GM23248 (cell line): ENCODE measurements at regions not wholly inside any gene's neighbourhood (a gene's known extent, or its start where the extent isn't known, plus 50 kb on each side); places are given as distances from the start of the nearest gene placed in this dataset.

ENCODE experiments used
- DNase-seq: peaks from one replicate; pipeline ENCODE4 v3.0.0-alpha.2; 2015
- H2AFZ ChIP-seq: fragments of 200-600 bp; sonication (generic); 2 replicates; pipeline ENCODE4 v1.6.1; 2016; ENCODE audit warnings: antibody characterized with exemption
- H3F3A ChIP-seq: fragments of 200-600 bp; sonication (generic); 2 replicates; pipeline ENCODE4 v1.6.1; 2016; ENCODE audit warnings: mild to moderate bottlenecking, antibody characterized with exemption, mixed run types; ENCODE audit not compliant: insufficient read depth
- H3K27ac ChIP-seq: fragments of 200-600 bp; sonication (generic); 2 replicates; pipeline ENCODE4 v1.5.1; 2016; ENCODE audit warnings: mild to moderate bottlenecking
- H3K27me3 ChIP-seq: fragments of 200-600 bp; sonication (generic); replicated peaks from 2 replicates; pipeline ENCODE4 v1.6.1; 2016; ENCODE audit warnings: mild to moderate bottlenecking; ENCODE audit not compliant: insufficient read depth
- H3K36me3 ChIP-seq: fragments of 200-600 bp; sonication (generic); 2 replicates; pipeline ENCODE4 v1.6.1; 2016; ENCODE audit warnings: low read depth, mild to moderate bottlenecking
- H3K4me1 ChIP-seq: fragments of 200-600 bp; sonication (generic); 2 replicates; pipeline ENCODE4 v1.6.1; 2016; ENCODE audit warnings: mild to moderate bottlenecking; ENCODE audit not compliant: insufficient read depth
- H3K4me2 ChIP-seq: fragments of 200-600 bp; sonication (generic); one replicate; pipeline ENCODE4 v1.6.1; 2016; ENCODE audit warnings: mild to moderate bottlenecking; ENCODE audit not compliant: unreplicated experiment
- H3K4me3 ChIP-seq: fragments of 200-600 bp; sonication (generic); 2 replicates; pipeline ENCODE4 v1.5.1; 2016; ENCODE audit warnings: mild to moderate bottlenecking
- H3K79me2 ChIP-seq: fragments of 200-600 bp; sonication (generic); 2 replicates; pipeline ENCODE4 v1.6.1; 2016; ENCODE audit warnings: mild to moderate bottlenecking; ENCODE audit not compliant: insufficient read depth
- H3K9ac ChIP-seq: fragments of 200-600 bp; sonication (generic); 2 replicates; pipeline ENCODE4 v1.6.1; 2016; ENCODE audit warnings: mild to moderate bottlenecking
- H3K9me2 ChIP-seq: fragments of 200-600 bp; sonication (generic); 2 replicates; pipeline ENCODE4 v1.6.1; 2016; ENCODE audit warnings: mixed run types, mild to moderate bottlenecking, moderate library complexity; ENCODE audit not compliant: insufficient read depth
- H3K9me3 ChIP-seq: fragments of 200-600 bp; sonication (generic); one replicate; pipeline ENCODE4 v1.6.1; 2017; ENCODE audit warnings: low read depth
- H4K20me1 ChIP-seq: fragments of 200-600 bp; sonication (generic); 2 replicates; pipeline ENCODE4 v1.6.0; 2016; ENCODE audit not compliant: insufficient read depth
- EZH2 ChIP-seq: fragments of 200-600 bp; sonication (generic); IDR thresholded peaks from 2 replicates; pipeline ENCODE4 v1.6.1; 2018; ENCODE audit warnings: antibody characterized with exemption, mild to moderate bottlenecking; ENCODE audit not compliant: insufficient read depth, poor library complexity, severe bottlenecking
- EZH2phosphoT487 ChIP-seq: fragments of 200-600 bp; sonication (generic); IDR thresholded peaks from 2 replicates; pipeline ENCODE4 v1.6.1; 2018; ENCODE audit warnings: antibody characterized with exemption, moderate library complexity, mild to moderate bottlenecking, low read depth; ENCODE audit not compliant: insufficient read depth
- WGBS, 2 experiments: methylation state at CpG; one replicate each; pipeline ENCODE4 v1.1.6; 2015 to 2017; ENCODE audit warnings: low lambda C conversion rate in 2 of 2, low coverage in 1 of 2; ENCODE audit errors: missing lambda C conversion rate in 2 of 2; 5-methylcytosine and 5-hydroxymethylcytosine counted together
- in situ Hi-C: fragments of 300-500 bp; cut with MboI; formaldehyde crosslinking; loops from 2 replicates; pipeline ENCODE4 v1.15.0; 2020

- Histone ChIP-seq H3K27me3 (no peaks in the 10 kb centered on the region), H3K4me2 (no peak overlapping the region), H3K4me1 (no peaks in the 10 kb centered on the region), H3K9me3 (no peaks in the 10 kb centered on the region), H3K4me3 (no peak overlapping the region), H4K20me1 (no peaks in the 10 kb centered on the region), H3K9ac (no peak overlapping the region), H3K9me2 (no peaks in the 10 kb centered on the region), H3K36me3 (no peaks in the 10 kb centered on the region), H2AFZ (no peak overlapping the region), H3F3A (no peaks in the 10 kb centered on the region), H3K27ac (no peak overlapping the region), H3K79me2 (no peaks in the 10 kb centered on the region)
- DNase-seq: no peak
- in situ Hi-C loops: no loop called here
- TF ChIP-seq EZH2phosphoT487 (no peak), EZH2 (no peak)
Observed at GRCh38 chr1:239049571-239049970, 336.8 kb upstream of the CHRM3 start.

- Histone ChIP-seq H3K4me2 (no peak overlapping the region), H3K36me3 (no peaks in the 10 kb centered on the region), H3K4me3 (no peak overlapping the region), H3K9me3 (no peaks in the 10 kb centered on the region), H3K27me3 (no peaks in the 10 kb centered on the region), H3K9ac (no peak overlapping the region), H3K4me1 (no peaks in the 10 kb centered on the region), H3K9me2 (no peaks in the 10 kb centered on the region), H3F3A (no peaks in the 10 kb centered on the region), H4K20me1 (no peaks in the 10 kb centered on the region), H2AFZ (no peak overlapping the region), H3K27ac (no peak overlapping the region), H3K79me2 (no peaks in the 10 kb centered on the region)
- 7 to 12% methylated on average over 3 of the region's 3 CpGs for WGBS, 2 experiments
- DNase-seq: no peak
- TF ChIP-seq EZH2phosphoT487 (no peak), EZH2 (no peak)
- in situ Hi-C loops: no loop called here
Observed at GRCh38 chr1:239044829-239045228, 341.5 kb upstream of the CHRM3 start.

GRCh38 chr1:239040523-239040922, 345.8 kb upstream of the CHRM3 start:
- DNase-seq: no peak
- H3F3A ChIP-seq: no peaks in the 10 kb centered on the region
- no peak overlapping the region for H3K4me3 ChIP-seq
- H3K27me3 ChIP-seq: no peaks in the 10 kb centered on the region
- H3K9me2 ChIP-seq: no peaks in the 10 kb centered on the region
- H2AFZ ChIP-seq: no peak overlapping the region
- TF ChIP-seq EZH2phosphoT487: no peak
- no peak for TF ChIP-seq EZH2
- 12 to 21% methylated on average over 2 of the region's 2 CpGs for WGBS, 2 experiments
- no peaks in the 10 kb centered on the region for H4K20me1 ChIP-seq
- in situ Hi-C loops: no loop called here
- H3K79me2 ChIP-seq: no peaks in the 10 kb centered on the region
- no peaks in the 10 kb centered on the region for H3K9me3 ChIP-seq
- H3K4me2 ChIP-seq: no peak overlapping the region
- H3K9ac ChIP-seq: no peak overlapping the region
- no peaks in the 10 kb centered on the region for H3K36me3 ChIP-seq
- H3K27ac ChIP-seq: no peak overlapping the region
- H3K4me1 ChIP-seq: no peaks in the 10 kb centered on the region

GRCh38 chr1:239031310-239031709, 355.1 kb upstream of the CHRM3 start:
- H3F3A ChIP-seq: no peaks in the 10 kb centered on the region
- no peak overlapping the region for H3K4me3 ChIP-seq
- no peaks in the 10 kb centered on the region for H3K36me3 ChIP-seq
- no peaks in the 10 kb centered on the region for H3K9me3 ChIP-seq
- DNase-seq: no peak
- no peaks in the 10 kb centered on the region for H3K27me3 ChIP-seq
- H3K4me1 ChIP-seq: no peaks in the 10 kb centered on the region
- no peaks in the 10 kb centered on the region for H4K20me1 ChIP-seq
- no peaks in the 10 kb centered on the region for H3K79me2 ChIP-seq
- H3K9me2 ChIP-seq: no peaks in the 10 kb centered on the region
- TF ChIP-seq EZH2: no peak
- no peak for TF ChIP-seq EZH2phosphoT487
- H2AFZ ChIP-seq: no peak overlapping the region
- in situ Hi-C loops: no loop called here
- no peak overlapping the region for H3K9ac ChIP-seq
- no peak overlapping the region for H3K27ac ChIP-seq
- 23 to 24% methylated on average over 5 of the region's 5 CpGs for WGBS, 2 experiments
- no peak overlapping the region for H3K4me2 ChIP-seq

- H3K4me3 ChIP-seq: no peak overlapping the region
- in situ Hi-C loops: no loop called here
- no peaks in the 10 kb centered on the region for H3K27me3 ChIP-seq
- H3K36me3 ChIP-seq: no peaks in the 10 kb centered on the region
- H3K4me2 ChIP-seq: no peak overlapping the region
- WGBS, 2 experiments: 33 to 41% methylated on average over 7 of the region's 7 CpGs
- no peak for TF ChIP-seq EZH2
- no peak for TF ChIP-seq EZH2phosphoT487
- H3K9ac ChIP-seq: no peak overlapping the region
- no peak overlapping the region for H3K27ac ChIP-seq
- H3K9me2 ChIP-seq: no peaks in the 10 kb centered on the region
- no peak for DNase-seq
- no peaks in the 10 kb centered on the region for H3K4me1 ChIP-seq
- no peaks in the 10 kb centered on the region for H3F3A ChIP-seq
- H2AFZ ChIP-seq: no peak overlapping the region
- no peaks in the 10 kb centered on the region for H3K79me2 ChIP-seq
- no peaks in the 10 kb centered on the region for H4K20me1 ChIP-seq
- no peaks in the 10 kb centered on the region for H3K9me3 ChIP-seq
Observed at GRCh38 chr1:239025997-239026694, 360.2 kb upstream of the CHRM3 start.
